Medulla oblongata (tissue), 1 donor: ENCODE measurements at regions not wholly inside any gene's neighbourhood (a gene's known extent, or its start where the extent isn't known, plus 50 kb on each side); places are given as distances from the start of the nearest gene placed in this dataset.
A peak's percentile ranks its signal among the peaks of the same experiment; 100 is the strongest.

ENCODE experiments used
- DNase-seq: peaks from one replicate; pipeline ENCODE4 v3.0.0-alpha.2; 2015; ENCODE audit errors: extremely low spot score

GRCh38 chr4:156654410-156654809 lies 317.2 kb downstream of the PDGFC start:
- DNase-seq: no peak

GRCh38 chr4:156643826-156644225 lies 327.8 kb downstream of the PDGFC start:
- DNase-seq: no peak

- DNase-seq: no peak
These were observed 329.4 kb downstream of the PDGFC start for GRCh38 chr4:156642161-156642560.

GRCh38 chr4:156638925-156639605 lies 332.5 kb downstream of the PDGFC start:
- no peak for DNase-seq

- no peak for DNase-seq
These were observed 333.3 kb downstream of the PDGFC start for GRCh38 chr4:156638334-156638733.

GRCh38 chr4:156636381-156636780 lies 335.2 kb downstream of the PDGFC start:
- DNase-seq: no peak

GRCh38 chr4:156635051-156635450 lies 336.5 kb downstream of the PDGFC start:
- no peak for DNase-seq

- DNase-seq: no peak
These were observed 337.0 kb downstream of the PDGFC start for GRCh38 chr4:156634612-156635011.

GRCh38 chr4:156633847-156634246 lies 337.8 kb downstream of the PDGFC start:
- no peak for DNase-seq

GRCh38 chr4:156628858-156629257 lies 342.7 kb downstream of the PDGFC start:
- no peak for DNase-seq

GRCh38 chr4:156623376-156623775 lies 348.2 kb downstream of the PDGFC start:
- DNase-seq: no peak

GRCh38 chr4:156620786-156621185 lies 350.8 kb downstream of the PDGFC start:
- DNase-seq: no peak

GRCh38 chr4:156619154-156619934 lies 352.3 kb downstream of the PDGFC start:
- DNase-seq: no peak

- no peak for DNase-seq
These were observed 356.5 kb downstream of the PDGFC start for GRCh38 chr4:156615066-156615531.

- no peak for DNase-seq
These were observed 357.1 kb downstream of the PDGFC start for GRCh38 chr4:156614536-156614935.

- peak; percentile 26 for DNase-seq
These were observed 362.2 kb downstream of the PDGFC start for GRCh38 chr4:156609421-156609820.

- DNase-seq: no peak
These were observed 362.9 kb downstream of the PDGFC start for GRCh38 chr4:156608651-156609050.

GRCh38 chr4:156607478-156607857 lies 364.1 kb downstream of the PDGFC start:
- no peak for DNase-seq

- DNase-seq: no peak
These were observed 364.8 kb downstream of the PDGFC start for GRCh38 chr4:156606554-156607477.

GRCh38 chr4:156598138-156598681 lies 373.4 kb downstream of the PDGFC start:
- no peak for DNase-seq

- no peak for DNase-seq
These were observed 374.8 kb downstream of the PDGFC start for GRCh38 chr4:156596706-156597329.
